WERI-Rb-1 (cell line): ENCODE measurements at regions not wholly inside any gene's neighbourhood (a gene's known extent, or its start where the extent isn't known, plus 50 kb on each side); places are given as distances from the start of the nearest gene placed in this dataset.
"Not testable (repeated sequence)": the region's sequence is repeated elsewhere in the genome, so short reads cannot be mapped to it uniquely, and the experiment has no call there.

ENCODE experiments used
- DNase-seq: peaks from one replicate; pipeline ENCODE4 v3.0.0-alpha.2; 2020
- H3K27ac ChIP-seq: fragments of 250-450 bp; sonication (Bioruptor Pico); 2 replicates; pipeline ENCODE4 v1.5.1; 2020; ENCODE audit warnings: mild to moderate bottlenecking, moderate library complexity
- H3K27me3 ChIP-seq: fragments of 250-450 bp; sonication (Bioruptor Pico); 2 replicates; pipeline ENCODE4 v1.5.1; 2021; ENCODE audit warnings: mild to moderate bottlenecking, low read depth, moderate library complexity; ENCODE audit not compliant: insufficient read depth, severe bottlenecking
- H3K36me3 ChIP-seq: fragments of 250-450 bp; sonication (Bioruptor Pico); 2 replicates; pipeline ENCODE4 v1.5.1; 2020; ENCODE audit warnings: mild to moderate bottlenecking, moderate library complexity
- H3K4me3 ChIP-seq: 2 replicates; pipeline ENCODE4 v1.5.1; 2011; ENCODE audit warnings: low read depth, mild to moderate bottlenecking, control low read depth, low read length
- H3K9me3 ChIP-seq: fragments of 250-450 bp; sonication (Bioruptor Pico); 2 replicates; pipeline ENCODE4 v1.5.1; 2021; ENCODE audit warnings: mild to moderate bottlenecking, moderate library complexity; ENCODE audit not compliant: severe bottlenecking

DNA sequence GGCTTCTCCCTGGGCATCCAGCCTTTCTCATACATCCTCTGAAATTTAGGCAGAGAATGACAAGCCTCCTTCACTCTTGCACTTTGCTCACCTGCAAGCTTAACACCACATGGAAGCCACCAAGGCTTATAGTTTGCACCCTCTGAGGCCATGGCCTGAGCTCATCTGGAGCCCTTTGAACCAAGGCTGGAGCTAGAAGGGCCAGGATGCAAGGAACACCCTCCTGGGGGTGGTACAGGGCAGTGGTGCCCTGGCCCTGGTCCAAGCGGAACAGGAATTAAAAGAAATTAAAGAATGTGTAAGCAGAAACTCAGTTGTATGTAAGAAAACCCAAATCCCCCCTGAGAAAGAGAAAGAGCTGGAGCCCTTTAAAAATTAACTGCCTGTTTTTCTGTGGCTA, 221.9 kb downstream of the POTEH start:
- H3K27ac ChIP-seq, H3K27me3 ChIP-seq, H3K4me3 ChIP-seq, H3K9me3 ChIP-seq, DNase-seq, H3K36me3 ChIP-seq: not testable (repeated sequence)

DNA sequence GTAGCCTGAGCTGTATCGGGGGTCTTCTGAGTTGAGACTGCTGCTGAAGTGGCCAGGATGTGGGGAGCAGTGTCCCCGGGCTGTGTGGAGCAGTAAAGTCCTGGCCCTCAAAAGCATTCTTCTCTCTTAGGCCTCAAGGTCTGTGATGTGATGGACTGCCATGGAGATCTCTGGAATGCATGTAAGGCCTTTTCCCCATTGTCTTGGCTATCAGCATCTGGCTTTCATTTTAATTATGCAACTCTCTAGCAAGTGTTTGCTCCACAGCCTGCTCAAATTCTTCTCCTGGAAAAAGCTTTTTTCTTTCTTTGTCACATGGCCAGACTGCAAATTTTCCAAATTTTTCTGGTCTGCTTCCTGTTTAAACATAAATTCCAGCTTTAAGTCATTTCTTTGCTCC, 229.3 kb downstream of the POTEH start:
- H3K27me3 ChIP-seq, H3K27ac ChIP-seq, H3K9me3 ChIP-seq, H3K4me3 ChIP-seq, H3K36me3 ChIP-seq, DNase-seq: not testable (repeated sequence)

DNA sequence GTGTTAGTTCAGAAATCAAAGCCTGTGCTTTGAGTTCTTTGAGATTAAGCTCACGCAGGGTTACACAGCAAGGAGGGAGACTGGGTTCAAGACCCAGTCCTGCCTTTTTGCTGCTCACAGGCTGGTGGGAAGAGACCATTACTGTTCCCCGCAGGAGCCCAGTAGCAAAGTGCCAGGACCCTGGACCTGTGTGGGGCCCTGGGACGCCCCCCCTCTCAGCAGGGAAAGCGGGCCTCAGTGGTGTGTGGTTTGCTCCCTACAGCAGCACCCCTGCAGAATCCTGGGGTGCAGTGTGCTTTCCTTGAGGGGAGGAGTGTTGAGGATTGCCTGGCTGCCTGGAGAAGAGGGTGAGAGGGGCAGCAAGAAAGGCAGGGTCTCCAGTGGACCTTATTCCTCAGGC, 231.1 kb downstream of the POTEH start:
- not testable (repeated sequence) for H3K27ac ChIP-seq, H3K4me3 ChIP-seq, H3K36me3 ChIP-seq, H3K9me3 ChIP-seq, DNase-seq, H3K27me3 ChIP-seq

DNA sequence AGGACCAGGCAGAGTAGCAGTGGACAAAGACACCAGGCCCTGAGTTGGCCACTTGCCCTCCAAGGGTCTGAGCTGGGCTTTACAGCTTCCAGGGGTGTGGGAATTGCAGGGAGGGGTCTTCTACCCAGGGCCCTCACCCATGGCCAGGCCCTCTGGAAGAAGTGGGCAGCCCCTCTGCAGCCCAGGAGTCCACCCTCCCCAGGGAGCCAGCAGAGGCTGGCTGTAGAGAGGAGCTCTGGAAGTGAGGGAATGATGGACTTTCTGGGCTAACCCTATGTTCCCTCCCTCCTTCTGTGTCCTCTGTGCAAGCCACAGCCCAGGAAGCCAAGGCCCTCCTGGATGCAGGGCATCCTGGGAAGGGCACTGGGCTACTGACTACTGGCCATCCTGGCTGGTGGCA, 232.3 kb downstream of the POTEH start:
- H3K36me3 ChIP-seq, H3K27me3 ChIP-seq, H3K4me3 ChIP-seq, H3K9me3 ChIP-seq, H3K27ac ChIP-seq, DNase-seq: not testable (repeated sequence)

DNA sequence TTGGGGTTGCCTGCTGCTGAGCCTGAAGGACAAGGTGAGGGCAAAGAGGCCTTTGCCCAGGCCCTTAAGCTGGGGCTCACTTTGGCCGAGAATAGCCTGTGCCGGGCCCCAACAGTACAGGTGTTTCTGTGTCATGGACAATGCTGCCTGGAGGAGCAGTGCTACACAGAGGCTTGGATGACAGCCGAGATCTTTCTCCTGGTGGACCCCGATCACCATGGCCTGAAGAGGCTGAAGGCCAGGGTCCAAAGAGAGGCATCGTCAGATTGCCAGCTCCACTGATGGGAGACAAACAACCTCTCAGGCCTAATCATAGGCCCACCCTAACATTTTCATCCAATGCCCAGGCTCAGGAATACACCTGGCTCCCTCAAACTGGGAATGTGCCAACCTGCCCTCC, 232.8 kb downstream of the POTEH start:
- H3K27ac ChIP-seq, H3K9me3 ChIP-seq, H3K4me3 ChIP-seq, DNase-seq, H3K27me3 ChIP-seq, H3K36me3 ChIP-seq: not testable (repeated sequence)

DNA sequence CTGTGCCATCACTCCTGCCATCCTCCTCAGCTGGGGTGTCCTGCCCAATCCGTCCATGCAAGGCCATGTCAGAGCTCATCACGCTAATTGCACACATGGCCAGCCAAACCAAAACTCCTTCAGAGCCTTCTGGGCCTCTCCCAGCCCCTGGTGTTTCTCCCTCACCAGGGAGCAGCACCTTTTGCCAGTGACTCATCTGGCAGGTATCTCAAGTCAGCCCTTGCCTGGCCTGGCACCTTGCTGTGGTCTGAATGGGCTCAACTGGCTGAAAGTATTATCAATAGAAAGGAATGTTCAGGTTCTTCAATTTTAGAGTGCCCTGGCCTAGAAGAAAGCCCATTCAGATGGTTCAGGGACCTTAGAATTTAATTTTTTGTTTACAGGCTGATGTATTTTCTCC, 235.0 kb downstream of the POTEH start:
- DNase-seq, H3K9me3 ChIP-seq, H3K27ac ChIP-seq, H3K27me3 ChIP-seq, H3K4me3 ChIP-seq, H3K36me3 ChIP-seq: not testable (repeated sequence)

DNA sequence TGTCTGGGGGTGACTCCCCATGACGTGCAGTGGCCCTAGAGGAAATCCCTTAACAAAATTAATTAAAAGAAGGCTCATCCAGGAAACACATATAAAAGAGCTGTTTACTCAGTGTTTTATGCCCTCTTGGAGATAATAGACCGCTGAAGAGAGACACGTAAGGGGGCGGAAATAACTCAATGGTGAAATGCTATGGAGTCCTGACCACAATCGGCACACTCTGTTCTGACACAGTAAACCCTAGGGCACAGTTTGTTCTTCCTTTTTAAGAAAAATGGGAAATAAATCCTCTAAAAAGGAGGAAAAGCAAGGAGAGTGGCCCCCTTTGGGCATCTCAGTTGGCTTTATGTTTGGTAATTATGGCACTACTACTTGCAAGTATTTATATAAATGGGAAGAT, 237.3 kb downstream of the POTEH start:
- not testable (repeated sequence) for DNase-seq, H3K9me3 ChIP-seq, H3K27me3 ChIP-seq, H3K4me3 ChIP-seq, H3K36me3 ChIP-seq, H3K27ac ChIP-seq
